AG09309 (cell line): ENCODE measurements at regions not wholly inside any gene's neighbourhood (a gene's known extent, or its start where the extent isn't known, plus 50 kb on each side); places are given as distances from the start of the nearest gene placed in this dataset.

Source experiments
- DNase-seq: peaks from one replicate; pipeline ENCODE4 v3.0.0-alpha.2; 2010; ENCODE audit warnings: low read depth
- H3K4me3 ChIP-seq: 2 replicates; pipeline ENCODE4 v1.5.1; 2011; ENCODE audit warnings: mild to moderate bottlenecking, low read depth, low read length, moderate library complexity; ENCODE audit not compliant: control insufficient read depth
- CTCF ChIP-seq: IDR thresholded peaks from 2 replicates; pipeline ENCODE4 v1.5.1; 2011; ENCODE audit warnings: mild to moderate bottlenecking, low read depth, low read length, inconsistent platforms; ENCODE audit not compliant: insufficient read depth, control insufficient read depth; ENCODE audit errors: missing control alignments

- no peak overlapping the region for H3K4me3 ChIP-seq
- peak; percentile 21 for TF ChIP-seq CTCF
- no peak for DNase-seq
Observed at GRCh38 chr6:2596222-2596621, 154.5 kb downstream of the MYLK4 start.

GRCh38 chr6:2594868-2595267 lies 155.9 kb downstream of the MYLK4 start:
- no peak for TF ChIP-seq CTCF
- DNase-seq, result no peak
- no peak overlapping the region for H3K4me3 ChIP-seq

- no peak for TF ChIP-seq CTCF
- DNase-seq, result no peak
- H3K4me3 ChIP-seq, result no peak overlapping the region
Observed at GRCh38 chr6:2593167-2593566, 157.6 kb downstream of the MYLK4 start.

- no peak overlapping the region for H3K4me3 ChIP-seq
- no peak for TF ChIP-seq CTCF
- DNase-seq, result no peak
Observed at GRCh38 chr6:2589171-2589661, 161.5 kb downstream of the MYLK4 start.

GRCh38 chr6:2583459-2583858 lies 167.3 kb downstream of the MYLK4 start:
- TF ChIP-seq CTCF, result no peak
- H3K4me3 ChIP-seq, result no peak overlapping the region
- no peak for DNase-seq

GRCh38 chr6:2582268-2582667 lies 168.5 kb downstream of the MYLK4 start:
- no peak for TF ChIP-seq CTCF
- DNase-seq, result no peak
- H3K4me3 ChIP-seq, result no peak overlapping the region

- TF ChIP-seq CTCF, result no peak
- DNase-seq, result no peak
- no peak overlapping the region for H3K4me3 ChIP-seq
Observed at GRCh38 chr6:2581611-2582010, 169.1 kb downstream of the MYLK4 start.
